GM23338 (cell line): ENCODE measurements at regions not wholly inside any gene's neighbourhood (a gene's known extent, or its start where the extent isn't known, plus 50 kb on each side); places are given as distances from the start of the nearest gene placed in this dataset.

ENCODE experiments used
- ATAC-seq: fragments of 200-7000 bp; cut with Tn5 transposase; 3 replicates; pipeline ENCODE4 v1.9.1; 2020
- DNase-seq: peaks from one replicate; pipeline ENCODE4 v3.0.0-alpha.2; 2015; ENCODE audit warnings: low spot score
- H2AFZ ChIP-seq: fragments of 200-600 bp; sonication (generic); 2 replicates; pipeline ENCODE4 v1.8.0; 2016; ENCODE audit warnings: antibody characterized with exemption, mild to moderate bottlenecking, moderate library complexity
- H3F3A ChIP-seq: fragments of 200-600 bp; sonication (generic); replicated peaks from 2 replicates; pipeline ENCODE4 v1.8.0; 2017; ENCODE audit warnings: antibody characterized with exemption, mixed run types, low read depth
- H3K27ac ChIP-seq: fragments of 200-600 bp; sonication (generic); 2 replicates; pipeline ENCODE4 v1.6.1; 2016; ENCODE audit warnings: low read depth
- H3K27me3 ChIP-seq: fragments of 200-600 bp; sonication (generic); 2 replicates; pipeline ENCODE4 v1.8.0; 2016; ENCODE audit warnings: mild to moderate bottlenecking, mixed run types, moderate library complexity; ENCODE audit not compliant: insufficient read depth
- H3K36me3 ChIP-seq: fragments of 200-600 bp; sonication (generic); 2 replicates; pipeline ENCODE4 v1.8.0; 2016; ENCODE audit warnings: mild to moderate bottlenecking; ENCODE audit not compliant: insufficient read depth
- H3K4me1 ChIP-seq: fragments of 200-600 bp; sonication (generic); 2 replicates; pipeline ENCODE4 v1.8.0; 2016; ENCODE audit warnings: mild to moderate bottlenecking, moderate library complexity; ENCODE audit not compliant: insufficient read depth
- H3K4me2 ChIP-seq: fragments of 200-600 bp; sonication (generic); 2 replicates; pipeline ENCODE4 v1.7.1; 2017; ENCODE audit warnings: mixed run types
- H3K4me3 ChIP-seq: fragments of 200-600 bp; sonication (generic); 2 replicates; pipeline ENCODE4 v1.6.1; 2016; ENCODE audit warnings: mixed run types
- H3K79me2 ChIP-seq: fragments of 200-600 bp; sonication (generic); replicated peaks from 2 replicates; pipeline ENCODE4 v1.8.0; 2017; ENCODE audit warnings: mild to moderate bottlenecking; ENCODE audit not compliant: insufficient read depth
- H3K9me2 ChIP-seq: fragments of 200-600 bp; sonication (generic); 2 replicates; pipeline ENCODE4 v1.8.0; 2017; ENCODE audit not compliant: insufficient read depth
- H4K20me1 ChIP-seq: fragments of 200-600 bp; sonication (generic); replicated peaks from 2 replicates; pipeline ENCODE4 v1.8.0; 2017; ENCODE audit warnings: mild to moderate bottlenecking; ENCODE audit not compliant: insufficient read depth
- H3K27ac Mint-ChIP-seq: 2 replicates; pipeline ENCODE4 v1.8.0; 2020; ENCODE audit warnings: inconsistent platforms, mild to moderate bottlenecking, moderate library complexity, mixed read lengths
- H3K27me3 Mint-ChIP-seq: 3 replicates; pipeline ENCODE4 v1.8.0; 2022; ENCODE audit warnings: low read depth, mild to moderate bottlenecking, moderate library complexity, mixed read lengths, inconsistent platforms; ENCODE audit not compliant: insufficient read depth, poor library complexity
- H3K36me3 Mint-ChIP-seq: 3 replicates; pipeline ENCODE4 v1.8.0; 2021; ENCODE audit warnings: low read depth, mild to moderate bottlenecking, inconsistent platforms, moderate library complexity, mixed read lengths
- H3K4me1 Mint-ChIP-seq: 3 replicates; pipeline ENCODE4 v1.8.0; 2020; ENCODE audit warnings: mild to moderate bottlenecking, inconsistent platforms, mixed read lengths
- H3K4me3 Mint-ChIP-seq: 3 replicates; pipeline ENCODE4 v1.8.0; 2021; ENCODE audit warnings: moderate library complexity, mild to moderate bottlenecking, inconsistent platforms, mixed read lengths
- H3K9me3 Mint-ChIP-seq: 3 replicates; pipeline ENCODE4 v1.8.0; 2020; ENCODE audit warnings: moderate library complexity, mild to moderate bottlenecking, inconsistent platforms, mixed read lengths
- CREB1 ChIP-seq: fragments of 250-450 bp; sonication (Bioruptor Pico); IDR thresholded peaks from 2 replicates; pipeline ENCODE4 v1.5.0; 2020; ENCODE audit warnings: low read depth, mild to moderate bottlenecking, moderate library complexity
- CTCF ChIP-seq, 2 experiments: fragments of 200-600 bp in 1 of 2; sonication (generic) in 1 of 2; conservative IDR thresholded peaks; 2 replicates each; pipeline versions ENCODE4 v1.5.1 to v1.6.1; 2016 to 2017; ENCODE audit warnings: antibody characterized with exemption in 2 of 2, low read depth in 2 of 2, mild to moderate bottlenecking in 2 of 2, moderate library complexity in 1 of 2
- EZH2 ChIP-seq: fragments of 200-600 bp; sonication (generic); IDR thresholded peaks from one replicate; pipeline ENCODE4 v1.8.0; 2017; ENCODE audit warnings: antibody characterized with exemption, mild to moderate bottlenecking, low read depth; ENCODE audit not compliant: unreplicated experiment
- EZH2phosphoT487 ChIP-seq: fragments of 200-600 bp; sonication (generic); IDR thresholded peaks from one replicate; pipeline ENCODE4 v1.8.1; 2018; ENCODE audit warnings: antibody characterized with exemption; ENCODE audit not compliant: unreplicated experiment
- JUNB ChIP-seq: IDR thresholded peaks from one replicate; pipeline ENCODE4 v1.6.1; 2016; ENCODE audit warnings: antibody characterized with exemption; ENCODE audit not compliant: unreplicated experiment
- NANOG ChIP-seq: IDR thresholded peaks from 2 replicates; pipeline ENCODE4 v1.6.1; 2016; ENCODE audit warnings: antibody characterized with exemption, borderline replicate concordance
- POLR2AphosphoS5 ChIP-seq: IDR thresholded peaks from 2 replicates; pipeline ENCODE4 v1.6.1; 2016; ENCODE audit warnings: antibody characterized with exemption, low read depth
- STAT1 ChIP-seq: IDR thresholded peaks from one replicate; pipeline ENCODE4 v1.6.1; 2016; ENCODE audit warnings: antibody characterized with exemption; ENCODE audit not compliant: unreplicated experiment
- ZNF114 ChIP-seq: fragments of 250-450 bp; sonication (Bioruptor Pico); IDR thresholded peaks from 2 replicates; pipeline ENCODE4 v1.5.0; 2020; ENCODE audit warnings: mild to moderate bottlenecking, moderate library complexity
- ZNF331 ChIP-seq: fragments of 250-450 bp; sonication (Bioruptor Pico); IDR thresholded peaks from 2 replicates; pipeline ENCODE4 v1.5.0; 2020; ENCODE audit warnings: low read depth, mild to moderate bottlenecking, moderate library complexity
- ZNF462 ChIP-seq: fragments of 250-450 bp; sonication (Bioruptor Pico); IDR thresholded peaks from 2 replicates; pipeline ENCODE4 v1.5.0; 2020; ENCODE audit warnings: mild to moderate bottlenecking, moderate library complexity
- TF ChIP-seq, protein P1 (sequence below): IDR thresholded peaks from one replicate; pipeline ENCODE4 v1.6.1; 2018; ENCODE audit warnings: antibody characterized with exemption; ENCODE audit not compliant: unreplicated experiment
- TF ChIP-seq, protein P2 (sequence below): IDR thresholded peaks from 2 replicates; pipeline ENCODE4 v1.6.1; 2016; ENCODE audit warnings: antibody characterized with exemption

DNA sequence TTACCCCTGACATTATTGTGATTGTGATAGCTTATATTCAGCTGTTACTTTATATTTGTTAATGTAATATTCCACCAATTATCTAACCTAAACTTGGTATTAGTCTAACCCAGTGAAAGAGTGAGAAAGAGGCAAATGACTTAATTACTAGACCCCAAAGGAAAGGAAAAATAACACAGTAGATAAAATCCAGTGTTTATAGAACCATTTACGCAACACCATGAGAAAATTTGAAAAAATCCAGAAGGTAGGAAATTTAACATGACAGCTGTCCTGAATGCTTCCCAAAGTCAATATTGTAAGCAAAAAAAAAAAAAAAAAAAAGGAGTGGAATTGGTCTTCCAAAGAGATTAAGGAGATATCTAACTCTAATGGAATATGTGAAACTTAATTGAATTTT lies 741.5 kb upstream of the GHITM start:
- H3K27ac ChIP-seq = no peak overlapping the region
- no peak overlapping the region for H3K4me2 ChIP-seq
- no peaks in the 10 kb centered on the region for H4K20me1 ChIP-seq
- no peak overlapping the region for H3K4me3 ChIP-seq
- no peak for ATAC-seq
- no peaks in the 10 kb centered on the region for H3K36me3 Mint-ChIP-seq
- H3K79me2 ChIP-seq = no peaks in the 10 kb centered on the region
- H3K4me3 Mint-ChIP-seq = no peak overlapping the region
- DNase-seq = no peak
- H2AFZ ChIP-seq = no peak overlapping the region
- TF ChIP-seq ZNF462 (CRISPR knock-in tag) (no peak), CREB1 (no peak), JUNB (no peak), ZNF114 (CRISPR knock-in tag) (no peak), STAT1 (no peak), NANOG (no peak), POLR2AphosphoS5 (no peak), EZH2phosphoT487 (no peak), EZH2 (no peak), ZNF331 (no peak), CTCF (conservative IDR thresholded peaks at IDR 0.05; ENCODE audit: low read depth in 2 of 2) (no peak)
- TF ChIP-seq, protein P1, sequence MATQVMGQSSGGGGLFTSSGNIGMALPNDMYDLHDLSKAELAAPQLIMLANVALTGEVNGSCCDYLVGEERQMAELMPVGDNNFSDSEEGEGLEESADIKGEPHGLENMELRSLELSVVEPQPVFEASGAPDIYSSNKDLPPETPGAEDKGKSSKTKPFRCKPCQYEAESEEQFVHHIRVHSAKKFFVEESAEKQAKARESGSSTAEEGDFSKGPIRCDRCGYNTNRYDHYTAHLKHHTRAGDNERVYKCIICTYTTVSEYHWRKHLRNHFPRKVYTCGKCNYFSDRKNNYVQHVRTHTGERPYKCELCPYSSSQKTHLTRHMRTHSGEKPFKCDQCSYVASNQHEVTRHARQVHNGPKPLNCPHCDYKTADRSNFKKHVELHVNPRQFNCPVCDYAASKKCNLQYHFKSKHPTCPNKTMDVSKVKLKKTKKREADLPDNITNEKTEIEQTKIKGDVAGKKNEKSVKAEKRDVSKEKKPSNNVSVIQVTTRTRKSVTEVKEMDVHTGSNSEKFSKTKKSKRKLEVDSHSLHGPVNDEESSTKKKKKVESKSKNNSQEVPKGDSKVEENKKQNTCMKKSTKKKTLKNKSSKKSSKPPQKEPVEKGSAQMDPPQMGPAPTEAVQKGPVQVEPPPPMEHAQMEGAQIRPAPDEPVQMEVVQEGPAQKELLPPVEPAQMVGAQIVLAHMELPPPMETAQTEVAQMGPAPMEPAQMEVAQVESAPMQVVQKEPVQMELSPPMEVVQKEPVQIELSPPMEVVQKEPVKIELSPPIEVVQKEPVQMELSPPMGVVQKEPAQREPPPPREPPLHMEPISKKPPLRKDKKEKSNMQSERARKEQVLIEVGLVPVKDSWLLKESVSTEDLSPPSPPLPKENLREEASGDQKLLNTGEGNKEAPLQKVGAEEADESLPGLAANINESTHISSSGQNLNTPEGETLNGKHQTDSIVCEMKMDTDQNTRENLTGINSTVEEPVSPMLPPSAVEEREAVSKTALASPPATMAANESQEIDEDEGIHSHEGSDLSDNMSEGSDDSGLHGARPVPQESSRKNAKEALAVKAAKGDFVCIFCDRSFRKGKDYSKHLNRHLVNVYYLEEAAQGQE = no peak
- TF ChIP-seq, protein P2, sequence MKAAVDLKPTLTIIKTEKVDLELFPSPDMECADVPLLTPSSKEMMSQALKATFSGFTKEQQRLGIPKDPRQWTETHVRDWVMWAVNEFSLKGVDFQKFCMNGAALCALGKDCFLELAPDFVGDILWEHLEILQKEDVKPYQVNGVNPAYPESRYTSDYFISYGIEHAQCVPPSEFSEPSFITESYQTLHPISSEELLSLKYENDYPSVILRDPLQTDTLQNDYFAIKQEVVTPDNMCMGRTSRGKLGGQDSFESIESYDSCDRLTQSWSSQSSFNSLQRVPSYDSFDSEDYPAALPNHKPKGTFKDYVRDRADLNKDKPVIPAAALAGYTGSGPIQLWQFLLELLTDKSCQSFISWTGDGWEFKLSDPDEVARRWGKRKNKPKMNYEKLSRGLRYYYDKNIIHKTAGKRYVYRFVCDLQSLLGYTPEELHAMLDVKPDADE = no peak
- no peaks in the 10 kb centered on the region for H3F3A ChIP-seq
- H3K4me1 ChIP-seq = no peaks in the 10 kb centered on the region
- no peaks in the 10 kb centered on the region for H3K9me3 Mint-ChIP-seq
- no peaks in the 10 kb centered on the region for H3K4me1 Mint-ChIP-seq
- H3K27me3 Mint-ChIP-seq = no peaks in the 10 kb centered on the region
- no peaks in the 10 kb centered on the region for H3K36me3 ChIP-seq
- peaks cover 3% of the 10 kb centered on the region; the same call in 1 of the 2 replicates for H3K9me2 ChIP-seq
- no peaks in the 10 kb centered on the region for H3K27me3 ChIP-seq
- H3K27ac Mint-ChIP-seq = no peak overlapping the region
